CD4-positive, alpha-beta memory T cell (primary cell): ENCODE measurements at regions not wholly inside any gene's neighbourhood (a gene's known extent, or its start where the extent isn't known, plus 50 kb on each side); places are given as distances from the start of the nearest gene placed in this dataset.

Source experiments
- CTCF ChIA-PET: fragments of 350-600 bp; sonication (Branson Sonifier 250); formaldehyde crosslinking; loops from one replicate; lab custom pipeline; 2021; ENCODE audit warnings: inconsistent platforms; ENCODE audit not compliant: partially characterized antibody; lab: Charles Lee
- POLR2A ChIA-PET: fragments of 350-600 bp; sonication (Branson Sonifier 250); formaldehyde crosslinking; loops from one replicate; lab custom pipeline; 2021; ENCODE audit not compliant: partially characterized antibody; lab: Charles Lee
- DNase-seq, 5 donors: peaks; one replicate each; pipeline versions ENCODE4 v3.0.0 to v3.0.0-alpha.2; 2020 to 2022; ENCODE audit warnings: mixed read lengths in 1 of 5
- H3K27ac ChIP-seq: one replicate; pipeline ENCODE4 v1.7.0; 2013; ENCODE audit warnings: low read depth, low read length
- H3K27me3 ChIP-seq: 2 replicates; pipeline ENCODE4 v1.7.0; 2013; ENCODE audit warnings: mild to moderate bottlenecking, low read length, moderate library complexity; ENCODE audit not compliant: insufficient read depth
- H3K36me3 ChIP-seq: 2 replicates; pipeline ENCODE4 v1.7.0; 2013; ENCODE audit warnings: mild to moderate bottlenecking, low read length, moderate library complexity; ENCODE audit not compliant: insufficient read depth
- H3K4me1 ChIP-seq: 2 replicates; pipeline ENCODE4 v1.7.0; 2013; ENCODE audit warnings: mild to moderate bottlenecking, low read length, moderate library complexity; ENCODE audit not compliant: insufficient read depth
- H3K4me3 ChIP-seq, 2 donors: one replicate each; pipeline ENCODE4 v1.7.0; 2013; ENCODE audit warnings: low read length in 2 of 2, mild to moderate bottlenecking in 1 of 2
- H3K9me3 ChIP-seq, 2 donors: one replicate each; pipeline ENCODE4 v1.7.0; 2013; ENCODE audit warnings: low read length in 2 of 2, control low read depth in 1 of 2; ENCODE audit not compliant: control insufficient read depth in 1 of 2
- H3K27ac Mint-ChIP-seq, 7 donors: one replicate each; pipeline ENCODE4 v1.8.0; 2020 to 2021; ENCODE audit warnings: mixed read lengths in 7 of 7, mild to moderate bottlenecking in 6 of 7, inconsistent platforms in 3 of 7, moderate library complexity in 3 of 7
- H3K27me3 Mint-ChIP-seq, 2 donors: one replicate each; pipeline ENCODE4 v1.8.0; 2020 to 2021; ENCODE audit warnings: mixed read lengths in 2 of 2
- H3K36me3 Mint-ChIP-seq, 2 donors: one replicate each; pipeline ENCODE4 v1.8.0; 2020 to 2021; ENCODE audit warnings: mixed read lengths in 2 of 2, inconsistent platforms in 1 of 2, mild to moderate bottlenecking in 1 of 2
- H3K4me1 Mint-ChIP-seq, 4 donors: one replicate each; pipeline ENCODE4 v1.8.0; 2020 to 2021; ENCODE audit warnings: mixed read lengths in 4 of 4, mild to moderate bottlenecking in 1 of 4
- H3K4me3 Mint-ChIP-seq, 8 donors: one replicate each; pipeline ENCODE4 v1.8.0; 2020 to 2021; ENCODE audit warnings: mixed read lengths in 8 of 8, mild to moderate bottlenecking in 7 of 8, moderate library complexity in 6 of 8, inconsistent platforms in 3 of 8
- H3K9me3 Mint-ChIP-seq, 8 donors: one replicate each; pipeline ENCODE4 v1.8.0; 2020 to 2021; ENCODE audit warnings: mixed read lengths in 8 of 8, mild to moderate bottlenecking in 5 of 8, inconsistent platforms in 3 of 8, moderate library complexity in 1 of 8
- intact Hi-C: fragments of 100-400 bp; cut with micrococcal nuclease; formaldehyde crosslinking; loops from one replicate; pipeline ENCODE4 v1.15.1; 2023

GRCh38 chr9:71393005-71393404 lies 271.6 kb upstream of the TRPM3 start:
- Histone ChIP-seq H3K27me3 (no peaks in the 10 kb centered on the region), H3K27ac (no peak overlapping the region), H3K4me1 (no peaks in the 10 kb centered on the region), H3K36me3 (no peaks in the 10 kb centered on the region), H3K4me3 (no peak overlapping the region), H3K9me3 (no peaks in the 10 kb centered on the region)
- no peaks in the 10 kb centered on the region for H3K36me3 Mint-ChIP-seq
- peaks cover 1 to 3% of the 10 kb centered on the region in 2 donors for H3K27me3 Mint-ChIP-seq
- no peak overlapping the region for H3K27ac Mint-ChIP-seq
- ChIA-PET POLR2A (no interaction called here), CTCF (no interaction called here)
- H3K9me3 Mint-ChIP-seq, result no peaks in the 10 kb centered on the region
- DNase-seq, result no peak
- intact Hi-C loops, result no loop called here
- no peaks in the 10 kb centered on the region for H3K4me1 Mint-ChIP-seq
- H3K4me3 Mint-ChIP-seq, result no peak overlapping the region

- H3K27me3 ChIP-seq, result no peaks in the 10 kb centered on the region
- POLR2A ChIA-PET, result no interaction called here
- H3K27me3 Mint-ChIP-seq, result peaks cover 1 to 2% of the 10 kb centered on the region in 2 donors
- intact Hi-C loops, result no loop called here
- H3K4me1 ChIP-seq, result no peaks in the 10 kb centered on the region
- H3K4me3 Mint-ChIP-seq, result no peak overlapping the region
- no peak for DNase-seq
- no peaks in the 10 kb centered on the region for H3K4me1 Mint-ChIP-seq
- no peak overlapping the region for H3K27ac ChIP-seq
- H3K36me3 Mint-ChIP-seq, result no peaks in the 10 kb centered on the region
- no peak overlapping the region for H3K27ac Mint-ChIP-seq
- H3K4me3 ChIP-seq, result no peak overlapping the region
- peaks cover 0 to 4% (median 0%) of the 10 kb centered on the region in 8 donors for H3K9me3 Mint-ChIP-seq
- CTCF ChIA-PET, result no interaction called here
- H3K9me3 ChIP-seq, result no peaks in the 10 kb centered on the region
- H3K36me3 ChIP-seq, result no peaks in the 10 kb centered on the region
Measured at GRCh38 chr9:71384343-71384742, 262.9 kb upstream of the TRPM3 start.

DNA sequence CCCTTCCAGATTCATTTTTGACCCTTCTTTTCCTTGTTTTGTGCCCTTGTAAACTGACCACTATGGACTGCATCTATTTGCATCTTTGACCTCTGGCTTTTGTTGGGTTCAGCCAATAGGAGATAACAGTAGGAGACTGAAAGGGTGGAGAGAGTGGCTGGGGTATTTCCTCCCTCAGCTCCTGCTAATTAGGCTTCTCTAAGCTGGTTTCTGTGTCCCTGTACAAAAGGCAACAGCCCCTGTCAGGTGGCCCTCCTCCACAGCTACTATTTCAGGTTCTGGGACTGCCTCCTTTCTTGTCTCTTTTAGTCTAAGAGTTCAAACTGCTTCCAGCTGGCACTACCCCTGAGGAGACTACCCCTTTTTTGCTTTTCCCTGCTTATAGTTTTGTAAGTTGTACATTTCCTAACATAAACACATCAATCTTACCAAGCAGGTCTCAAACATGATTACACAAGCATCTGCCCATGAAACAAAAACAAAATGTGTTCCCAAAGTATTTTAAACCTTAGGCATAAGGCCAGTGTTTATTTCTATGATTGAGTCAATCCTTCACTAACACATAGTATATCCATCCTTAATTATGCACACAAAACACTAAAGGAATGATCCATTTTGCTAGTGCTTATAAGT lies 262.0 kb upstream of the TRPM3 start:
- no peak overlapping the region for H3K4me3 Mint-ChIP-seq
- Histone ChIP-seq H3K4me1 (no peaks in the 10 kb centered on the region), H3K27me3 (no peaks in the 10 kb centered on the region), H3K4me3 (no peak overlapping the region), H3K36me3 (no peaks in the 10 kb centered on the region), H3K27ac (no peak overlapping the region), H3K9me3 (no peaks in the 10 kb centered on the region)
- intact Hi-C loops, result no loop called here
- CTCF ChIA-PET, result no interaction called here
- H3K27me3 Mint-ChIP-seq, result peaks cover 1 to 2% of the 10 kb centered on the region in 2 donors
- peaks cover 0 to 4% (median 0%) of the 10 kb centered on the region in 8 donors for H3K9me3 Mint-ChIP-seq
- DNase-seq, result no peak
- H3K36me3 Mint-ChIP-seq, result no peaks in the 10 kb centered on the region
- H3K4me1 Mint-ChIP-seq, result no peaks in the 10 kb centered on the region
- POLR2A ChIA-PET, result no interaction called here
- H3K27ac Mint-ChIP-seq, result peak overlapping the region in 1 of 7 donors; percentile 44

- H3K4me3 Mint-ChIP-seq, result no peak overlapping the region
- Histone ChIP-seq H3K4me3 (no peak overlapping the region), H3K9me3 (no peaks in the 10 kb centered on the region), H3K27me3 (no peaks in the 10 kb centered on the region), H3K36me3 (no peaks in the 10 kb centered on the region), H3K27ac (no peak overlapping the region), H3K4me1 (no peaks in the 10 kb centered on the region)
- H3K27ac Mint-ChIP-seq, result no peak overlapping the region
- H3K36me3 Mint-ChIP-seq, result no peaks in the 10 kb centered on the region
- intact Hi-C loops, result no loop called here
- no peak for DNase-seq
- peaks cover 0 to 6% of the 10 kb centered on the region in 2 donors for H3K27me3 Mint-ChIP-seq
- CTCF ChIA-PET, result no interaction called here
- H3K9me3 Mint-ChIP-seq, result peaks cover 0 to 5% (median 3%) of the 10 kb centered on the region in 8 donors
- POLR2A ChIA-PET, result no interaction called here
- no peaks in the 10 kb centered on the region for H3K4me1 Mint-ChIP-seq
Measured at GRCh38 chr9:71368157-71368556, 246.7 kb upstream of the TRPM3 start.

- no peaks in the 10 kb centered on the region for H3K9me3 Mint-ChIP-seq
- Histone ChIP-seq H3K4me3 (no peak overlapping the region), H3K4me1 (no peaks in the 10 kb centered on the region), H3K9me3 (no peaks in the 10 kb centered on the region), H3K36me3 (no peaks in the 10 kb centered on the region), H3K27ac (no peak overlapping the region), H3K27me3 (no peaks in the 10 kb centered on the region)
- intact Hi-C loops, result no loop called here
- no peaks in the 10 kb centered on the region for H3K36me3 Mint-ChIP-seq
- H3K4me3 Mint-ChIP-seq, result no peak overlapping the region
- DNase-seq, result no peak
- CTCF ChIA-PET, result no interaction called here
- POLR2A ChIA-PET, result no interaction called here
- no peaks in the 10 kb centered on the region for H3K27me3 Mint-ChIP-seq
- no peaks in the 10 kb centered on the region for H3K4me1 Mint-ChIP-seq
- no peak overlapping the region for H3K27ac Mint-ChIP-seq
Measured at GRCh38 chr9:71364186-71364955, 242.9 kb upstream of the TRPM3 start.

- Mint-ChIP-seq H3K4me3 (no peak overlapping the region), H3K36me3 (no peaks in the 10 kb centered on the region), H3K27ac (no peak overlapping the region), H3K4me1 (no peaks in the 10 kb centered on the region), H3K9me3 (no peaks in the 10 kb centered on the region), H3K27me3 (no peaks in the 10 kb centered on the region)
- H3K27me3 ChIP-seq, result no peaks in the 10 kb centered on the region
- H3K27ac ChIP-seq, result no peak overlapping the region
- H3K9me3 ChIP-seq, result no peaks in the 10 kb centered on the region
- intact Hi-C loops, result no loop called here
- no peaks in the 10 kb centered on the region for H3K36me3 ChIP-seq
- no peak for DNase-seq
- H3K4me1 ChIP-seq, result no peaks in the 10 kb centered on the region
- ChIA-PET POLR2A (no interaction called here), CTCF (no interaction called here)
- H3K4me3 ChIP-seq, result no peak overlapping the region
Measured at GRCh38 chr9:71363286-71363961, 242.0 kb upstream of the TRPM3 start.

DNA sequence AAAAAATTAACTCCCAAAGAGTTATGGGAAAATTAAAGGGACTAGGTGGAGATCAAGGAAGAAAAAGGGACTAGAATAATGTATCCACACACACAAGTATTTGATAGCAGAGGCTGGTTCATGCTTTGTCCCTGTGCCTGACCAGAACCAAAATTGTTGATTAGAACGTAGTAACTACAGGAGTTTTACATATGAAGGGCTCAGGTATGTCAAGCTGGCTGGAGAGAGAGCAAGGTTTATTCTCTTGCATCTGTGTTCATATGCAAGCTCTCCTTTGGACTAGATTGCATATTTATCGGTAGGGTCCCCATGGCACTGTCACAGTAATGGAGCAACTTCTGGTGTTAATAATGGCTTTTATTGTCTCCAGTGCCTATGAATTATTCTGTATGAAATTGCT lies 239.9 kb upstream of the TRPM3 start:
- H3K9me3 ChIP-seq, result no peaks in the 10 kb centered on the region
- no peaks in the 10 kb centered on the region for H3K9me3 Mint-ChIP-seq
- H3K27me3 ChIP-seq, result no peaks in the 10 kb centered on the region
- H3K4me1 ChIP-seq, result no peaks in the 10 kb centered on the region
- H3K27ac ChIP-seq, result no peak overlapping the region
- intact Hi-C loops, result no loop called here
- H3K4me1 Mint-ChIP-seq, result no peaks in the 10 kb centered on the region
- CTCF ChIA-PET, result no interaction called here
- no peak overlapping the region for H3K27ac Mint-ChIP-seq
- POLR2A ChIA-PET, result no interaction called here
- H3K4me3 ChIP-seq, result no peak overlapping the region
- no peak for DNase-seq
- no peaks in the 10 kb centered on the region for H3K36me3 ChIP-seq
- peaks cover 0 to 4% of the 10 kb centered on the region in 2 donors for H3K27me3 Mint-ChIP-seq
- no peak overlapping the region for H3K4me3 Mint-ChIP-seq
- H3K36me3 Mint-ChIP-seq, result no peaks in the 10 kb centered on the region
